CD4-positive, alpha-beta T cell (primary cell): ENCODE measurements at regions not wholly inside any gene's neighbourhood (a gene's known extent, or its start where the extent isn't known, plus 50 kb on each side); places are given as distances from the start of the nearest gene placed in this dataset.

ENCODE experiments used
- ATAC-seq: fragments of 200-7000 bp; cut with Tn5 transposase; one replicate; pipeline ENCODE4 v1.10.0; 2022; ENCODE audit warnings: mild to moderate bottlenecking; ENCODE audit not compliant: poor library complexity
- CTCF ChIA-PET: fragments of 350-600 bp; sonication (Branson Sonifier 250); formaldehyde crosslinking; loops from one replicate; lab custom pipeline; 2021; ENCODE audit warnings: antibody characterized with exemption, inconsistent platforms; lab: Charles Lee
- POLR2A ChIA-PET: fragments of 350-600 bp; sonication (Branson Sonifier 250); formaldehyde crosslinking; loops from one replicate; lab custom pipeline; 2021; ENCODE audit warnings: antibody characterized with exemption, inconsistent platforms; lab: Charles Lee
- DNase-seq, 14 experiments: peaks; one replicate each; pipeline ENCODE4 v3.0.0-alpha.2; 2013 to 2020; ENCODE audit warnings: mixed read lengths in 2 of 14
- H3K27ac ChIP-seq, 2 donors: one replicate each; pipeline versions ENCODE4 v1.5.1 to v1.7.0; 2013; ENCODE audit warnings: low read length in 2 of 2, low read depth in 1 of 2, mild to moderate bottlenecking in 1 of 2
- H3K27me3 ChIP-seq, 2 experiments: 1 replicate in 1 of 2; 2 replicates in 1 of 2; pipeline versions ENCODE4 v1.6.1 to v1.7.0; 2013; ENCODE audit warnings: low read length in 2 of 2, control low read depth in 1 of 2, mild to moderate bottlenecking in 1 of 2, moderate library complexity in 1 of 2; ENCODE audit not compliant: insufficient read depth in 2 of 2, control insufficient read depth in 1 of 2
- H3K36me3 ChIP-seq: one replicate; pipeline ENCODE4 v1.6.1; 2013; ENCODE audit warnings: low read length, control low read depth; ENCODE audit not compliant: insufficient read depth
- H3K4me1 ChIP-seq: one replicate; pipeline ENCODE4 v1.6.1; 2013; ENCODE audit warnings: low read length, control low read depth; ENCODE audit not compliant: insufficient read depth
- H3K4me3 ChIP-seq: one replicate; pipeline ENCODE4 v1.5.1; 2013; ENCODE audit warnings: mild to moderate bottlenecking, low read length, moderate library complexity
- H3K9me3 ChIP-seq, 2 experiments: 1 replicate in 1 of 2; 2 replicates in 1 of 2; pipeline versions ENCODE4 v1.6.1 to v1.7.0; 2013; ENCODE audit warnings: low read length in 2 of 2, mild to moderate bottlenecking in 2 of 2, control low read depth in 1 of 2, moderate library complexity in 1 of 2; ENCODE audit not compliant: control insufficient read depth in 1 of 2, insufficient read depth in 1 of 2
- H3K27ac Mint-ChIP-seq: one replicate; pipeline ENCODE4 v1.8.0; 2020; ENCODE audit warnings: mixed read lengths
- H3K27me3 Mint-ChIP-seq: one replicate; pipeline ENCODE4 v1.8.0; 2021; ENCODE audit warnings: mixed read lengths
- H3K36me3 Mint-ChIP-seq: one replicate; pipeline ENCODE4 v1.8.0; 2021; ENCODE audit warnings: low read depth, mixed read lengths
- H3K4me1 Mint-ChIP-seq: one replicate; pipeline ENCODE4 v1.8.0; 2021; ENCODE audit warnings: low read depth, mixed read lengths
- H3K4me3 Mint-ChIP-seq: one replicate; pipeline ENCODE4 v1.8.0; 2020; ENCODE audit warnings: mild to moderate bottlenecking, mixed read lengths
- H3K9me3 Mint-ChIP-seq: one replicate; pipeline ENCODE4 v1.8.0; 2020; ENCODE audit warnings: mixed read lengths
- CTCF ChIP-seq: fragments of 200-600 bp; IDR thresholded peaks from one replicate; pipeline ENCODE4 v1.8.0; 2022; ENCODE audit warnings: antibody characterized with exemption, mild to moderate bottlenecking
- intact Hi-C, 2 experiments: fragments of 100-400 bp; cut with DNase I in 1 of 2; cut with micrococcal nuclease in 1 of 2; formaldehyde crosslinking; loops; one replicate each; pipeline versions ENCODE4 v1.15.1 to v1.9.0; 2023 to 2025; cut with DNase I, micrococcal nuclease

GRCh38 chr1:30273456-30273855, 449.9 kb downstream of the MATN1 start:
- no peaks in the 10 kb centered on the region for H3K36me3 Mint-ChIP-seq
- Histone ChIP-seq H3K4me1 (no peaks in the 10 kb centered on the region), H3K27ac (no peak overlapping the region), H3K4me3 (no peak overlapping the region), H3K9me3 (peaks cover 0 to 20% of the 10 kb centered on the region in 2 experiments), H3K36me3 (no peaks in the 10 kb centered on the region), H3K27me3 (no peaks in the 10 kb centered on the region)
- ChIA-PET POLR2A (no interaction called here), CTCF (no interaction called here)
- intact Hi-C loops = no loop called here
- H3K27me3 Mint-ChIP-seq = peaks cover 32% of the 10 kb centered on the region
- H3K4me3 Mint-ChIP-seq = no peak overlapping the region
- no peak for DNase-seq
- no peaks in the 10 kb centered on the region for H3K4me1 Mint-ChIP-seq
- ATAC-seq = no peak
- no peak for TF ChIP-seq CTCF
- H3K9me3 Mint-ChIP-seq = no peaks in the 10 kb centered on the region
- no peak overlapping the region for H3K27ac Mint-ChIP-seq

GRCh38 chr1:30273021-30273325, 450.4 kb downstream of the MATN1 start:
- intact Hi-C loops = no loop called here
- Mint-ChIP-seq H3K27me3 (peaks cover 32% of the 10 kb centered on the region), H3K36me3 (no peaks in the 10 kb centered on the region), H3K9me3 (no peaks in the 10 kb centered on the region), H3K4me1 (no peaks in the 10 kb centered on the region), H3K4me3 (no peak overlapping the region), H3K27ac (no peak overlapping the region)
- CTCF ChIA-PET = no interaction called here
- Histone ChIP-seq H3K36me3 (no peaks in the 10 kb centered on the region), H3K27ac (no peak overlapping the region), H3K9me3 (peaks cover 0 to 20% of the 10 kb centered on the region in 2 experiments), H3K4me1 (no peaks in the 10 kb centered on the region), H3K4me3 (no peak overlapping the region), H3K27me3 (no peaks in the 10 kb centered on the region)
- no peak for TF ChIP-seq CTCF
- ATAC-seq (no peak), DNase-seq (no peak)
- POLR2A ChIA-PET = no interaction called here

- H3K27me3 Mint-ChIP-seq = peaks cover 33% of the 10 kb centered on the region
- no peak for TF ChIP-seq CTCF
- POLR2A ChIA-PET = no interaction called here
- H3K27ac Mint-ChIP-seq = no peak overlapping the region
- intact Hi-C loops = no loop called here
- H3K36me3 Mint-ChIP-seq = no peaks in the 10 kb centered on the region
- H3K27me3 ChIP-seq = no peaks in the 10 kb centered on the region
- no peak overlapping the region for H3K4me3 Mint-ChIP-seq
- H3K9me3 Mint-ChIP-seq = no peaks in the 10 kb centered on the region
- H3K4me1 ChIP-seq = no peaks in the 10 kb centered on the region
- peaks cover 0 to 20% of the 10 kb centered on the region in 2 experiments for H3K9me3 ChIP-seq
- no peak overlapping the region for H3K27ac ChIP-seq
- ATAC-seq = no peak
- no peak for DNase-seq
- CTCF ChIA-PET = no interaction called here
- no peaks in the 10 kb centered on the region for H3K4me1 Mint-ChIP-seq
- no peaks in the 10 kb centered on the region for H3K36me3 ChIP-seq
- H3K4me3 ChIP-seq = no peak overlapping the region
These were observed 450.9 kb downstream of the MATN1 start for GRCh38 chr1:30272277-30273020.
